Sigmoid colon (tissue), 6 donors: ENCODE measurements at regions not wholly inside any gene's neighbourhood (a gene's known extent, or its start where the extent isn't known, plus 50 kb on each side); places are given as distances from the start of the nearest gene placed in this dataset.

Experiments used
- DNase-seq: peaks from one replicate; pipeline ENCODE4 v3.0.0-alpha.2; 2019
- H3K27ac ChIP-seq, 4 donors: fragments of 200-600 bp; sonication (generic); one replicate each; pipeline ENCODE4 v1.5.1; 2016 to 2019; ENCODE audit warnings: mild to moderate bottlenecking in 1 of 4
- H3K27me3 ChIP-seq, 3 donors: fragments of 200-600 bp; sonication (generic); one replicate each; pipeline ENCODE4 v1.5.1; 2019; ENCODE audit warnings: mild to moderate bottlenecking in 1 of 3
- H3K36me3 ChIP-seq, 4 donors: fragments of 200-600 bp; sonication (generic); one replicate each; pipeline ENCODE4 v1.5.1; 2016 to 2019
- H3K4me1 ChIP-seq, 4 donors: fragments of 200-600 bp; sonication (generic); one replicate each; pipeline ENCODE4 v1.5.1; 2017 to 2019
- H3K4me3 ChIP-seq, 4 donors: fragments of 200-600 bp; sonication (generic); one replicate each; pipeline ENCODE4 v1.5.1; 2017 to 2019; ENCODE audit warnings: mild to moderate bottlenecking in 2 of 4, moderate library complexity in 1 of 4
- H3K9me3 ChIP-seq, 4 donors: fragments of 200-600 bp in 3 of 4; sonication (generic) in 3 of 4; one replicate each; pipeline versions ENCODE4 v1.5.1 to v1.6.1; 2013 to 2019
- CTCF ChIP-seq, 4 experiments: fragments of 450-650 bp in 3 of 4; fragments of 200-600 bp in 1 of 4; IDR thresholded peaks; one replicate each; pipeline ENCODE4 v1.5.1; 2016 to 2019; ENCODE audit warnings: antibody characterized with exemption in 4 of 4, mild to moderate bottlenecking in 3 of 4, moderate library complexity in 2 of 4
- EP300 ChIP-seq, 4 donors: sonication (generic); formaldehyde crosslinking; IDR thresholded peaks; one replicate each; pipeline ENCODE4 v1.6.1; 2017; ENCODE audit warnings: antibody characterized with exemption in 4 of 4
- POLR2A ChIP-seq, 2 donors: fragments of 450-650 bp; IDR thresholded peaks; one replicate each; pipeline ENCODE4 v1.6.1; 2016; ENCODE audit warnings: antibody characterized with exemption in 2 of 2, mild to moderate bottlenecking in 2 of 2, moderate library complexity in 2 of 2
- POLR2AphosphoS5 ChIP-seq, 4 donors: sonication (generic); formaldehyde crosslinking; IDR thresholded peaks; one replicate each; pipeline ENCODE4 v1.6.1; 2017; ENCODE audit warnings: antibody characterized with exemption in 4 of 4
- WGBS, 2 donors: extraction: QIAGEN DNeasy Blood & Tissue Kit; methylation state at CpG; one replicate each; pipeline ENCODE4 v1.1.7; 2013; 5-methylcytosine and 5-hydroxymethylcytosine counted together
- intact Hi-C: fragments of 100-400 bp; cut with DNase I; formaldehyde crosslinking; loops from one replicate; pipeline ENCODE4 v1.15.1; 2023
- donor health status: healthy with polysubstance abuse.
- donor health status: healthy.

GRCh38 chr16:48099455-48099854 lies 56.3 kb downstream of the ABCC12 start:
- TF ChIP-seq EP300 (IDR thresholded peaks at IDR 0.05) (no peak), CTCF (IDR thresholded peaks at IDR 0.05) (no peak), POLR2AphosphoS5 (IDR thresholded peaks at IDR 0.05) (no peak), POLR2A (IDR thresholded peaks at IDR 0.05) (no peak)
- Histone ChIP-seq H3K4me1 (no peaks in the 10 kb centered on the region), H3K9me3 (no peaks in the 10 kb centered on the region), H3K36me3 (no peaks in the 10 kb centered on the region), H3K4me3 (no peak overlapping the region), H3K27me3 (peaks cover 0 to 9% (median 0%) of the 10 kb centered on the region in 3 donors), H3K27ac (no peak overlapping the region)
- intact Hi-C loops: no loop called here
- 84 to 85% methylated on average over 5 of the region's 5 CpGs for WGBS, 2 donors
- DNase-seq: no peak

- TF ChIP-seq CTCF (IDR thresholded peaks at IDR 0.05) (no peak), POLR2AphosphoS5 (IDR thresholded peaks at IDR 0.05) (no peak), POLR2A (IDR thresholded peaks at IDR 0.05) (no peak), EP300 (IDR thresholded peaks at IDR 0.05) (no peak)
- Histone ChIP-seq H3K4me1 (no peaks in the 10 kb centered on the region), H3K9me3 (no peaks in the 10 kb centered on the region), H3K36me3 (no peaks in the 10 kb centered on the region), H3K27me3 (peaks cover 0 to 6% (median 0%) of the 10 kb centered on the region in 3 donors), H3K4me3 (no peak overlapping the region), H3K27ac (no peak overlapping the region)
- intact Hi-C loops: no loop called here
- no peak for DNase-seq
- 77 to 83% methylated on average over 2 of the region's 2 CpGs for WGBS, 2 donors
Measured at GRCh38 chr16:48098472-48098871, 57.3 kb downstream of the ABCC12 start.

GRCh38 chr16:48091117-48091516 lies 64.7 kb downstream of the ABCC12 start:
- H3K27me3 ChIP-seq: no peaks in the 10 kb centered on the region
- H3K9me3 ChIP-seq: no peaks in the 10 kb centered on the region
- no peak overlapping the region for H3K27ac ChIP-seq
- H3K4me1 ChIP-seq: no peaks in the 10 kb centered on the region
- no peak overlapping the region for H3K4me3 ChIP-seq
- no peak for DNase-seq
- intact Hi-C loops: no loop called here
- 64 to 75% methylated on average over 14 of the region's 14 CpGs for WGBS, 2 donors
- H3K36me3 ChIP-seq: no peaks in the 10 kb centered on the region
- TF ChIP-seq EP300 (IDR thresholded peaks at IDR 0.05) (no peak), CTCF (IDR thresholded peaks at IDR 0.05) (no peak), POLR2AphosphoS5 (IDR thresholded peaks at IDR 0.05) (no peak), POLR2A (IDR thresholded peaks at IDR 0.05) (no peak)

- no peaks in the 10 kb centered on the region for H3K4me1 ChIP-seq
- H3K27me3 ChIP-seq: no peaks in the 10 kb centered on the region
- H3K27ac ChIP-seq: no peak overlapping the region
- H3K4me3 ChIP-seq: no peak overlapping the region
- H3K9me3 ChIP-seq: no peaks in the 10 kb centered on the region
- TF ChIP-seq CTCF (IDR thresholded peaks at IDR 0.05) (no peak), EP300 (IDR thresholded peaks at IDR 0.05) (no peak), POLR2AphosphoS5 (IDR thresholded peaks at IDR 0.05) (no peak), POLR2A (IDR thresholded peaks at IDR 0.05) (no peak)
- no peaks in the 10 kb centered on the region for H3K36me3 ChIP-seq
- 49 to 67% methylated on average over 4 of the region's 4 CpGs for WGBS, 2 donors
- intact Hi-C loops: no loop called here
- DNase-seq: no peak
Measured at GRCh38 chr16:48089053-48089792, 66.6 kb downstream of the ABCC12 start.

GRCh38 chr16:48087639-48088038 lies 68.2 kb downstream of the ABCC12 start:
- WGBS, 2 donors: 65% methylated on average over 1 of the region's 1 CpG
- no peak for TF ChIP-seq CTCF (IDR thresholded peaks at IDR 0.05)
- no peak for TF ChIP-seq POLR2AphosphoS5 (IDR thresholded peaks at IDR 0.05)
- no peak for TF ChIP-seq EP300 (IDR thresholded peaks at IDR 0.05)
- no peak for TF ChIP-seq POLR2A (IDR thresholded peaks at IDR 0.05)
- Histone ChIP-seq H3K4me3 (no peak overlapping the region), H3K9me3 (no peaks in the 10 kb centered on the region), H3K4me1 (no peaks in the 10 kb centered on the region), H3K27ac (no peak overlapping the region), H3K36me3 (no peaks in the 10 kb centered on the region), H3K27me3 (peaks cover 0 to 6% (median 2%) of the 10 kb centered on the region in 3 donors)
- no peak for DNase-seq
- intact Hi-C loops: no loop called here
